Activated T-helper 17 cell treated with anti-CD3 and anti-CD28 coated beads, Interleukin-2, amount 50 U/mL, for 72 hours (primary cell): ENCODE measurements at regions not wholly inside any gene's neighbourhood (a gene's known extent, or its start where the extent isn't known, plus 50 kb on each side); places are given as distances from the start of the nearest gene placed in this dataset.

Experiments used
- ATAC-seq: fragments of 150-1000 bp; cut with Tn5 transposase; replicated peaks from 2 replicates; pipeline ENCODE4 v1.10.0; 2021; ENCODE audit warnings: mild to moderate bottlenecking, moderate library complexity
- H3K27ac Mint-ChIP-seq: one replicate; pipeline ENCODE4 v1.8.0; 2022; ENCODE audit warnings: mixed read lengths
- H3K27me3 Mint-ChIP-seq: one replicate; pipeline ENCODE4 v1.8.0; 2022; ENCODE audit warnings: mixed read lengths
- H3K36me3 Mint-ChIP-seq: one replicate; pipeline ENCODE4 v1.8.0; 2022; ENCODE audit warnings: low read depth, mild to moderate bottlenecking, mixed read lengths
- H3K4me1 Mint-ChIP-seq: one replicate; pipeline ENCODE4 v1.8.0; 2022; ENCODE audit warnings: mixed read lengths
- H3K4me3 Mint-ChIP-seq: one replicate; pipeline ENCODE4 v1.8.0; 2022; ENCODE audit warnings: mild to moderate bottlenecking, mixed read lengths
- H3K9me3 Mint-ChIP-seq: one replicate; pipeline ENCODE4 v1.8.0; 2022; ENCODE audit warnings: mixed read lengths

DNA sequence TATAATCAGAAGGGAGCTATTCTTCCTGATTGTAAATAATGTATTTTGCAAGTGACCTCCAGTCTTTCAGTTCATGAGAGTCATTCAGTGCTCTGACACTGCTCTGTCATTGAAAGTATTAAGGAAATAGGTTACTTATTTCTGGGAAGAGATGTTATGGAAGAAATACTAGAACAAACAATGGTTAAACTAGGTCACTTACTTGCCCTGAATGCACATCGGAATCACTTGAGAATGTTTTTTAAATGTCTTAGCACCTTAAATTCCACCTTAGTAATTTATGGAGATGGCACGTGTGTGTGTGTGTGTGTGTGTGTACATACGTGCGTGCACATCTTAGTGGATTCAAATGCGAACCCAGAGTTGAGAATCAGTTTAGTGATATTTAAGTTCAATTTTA is 126.6 kb upstream of the KCNH7 start:
- no peak for ATAC-seq
- Mint-ChIP-seq H3K9me3 (peaks cover 16% of the 10 kb centered on the region), H3K27ac (no peak overlapping the region), H3K27me3 (no peaks in the 10 kb centered on the region), H3K4me1 (no peaks in the 10 kb centered on the region), H3K36me3 (no peaks in the 10 kb centered on the region), H3K4me3 (no peak overlapping the region)

DNA sequence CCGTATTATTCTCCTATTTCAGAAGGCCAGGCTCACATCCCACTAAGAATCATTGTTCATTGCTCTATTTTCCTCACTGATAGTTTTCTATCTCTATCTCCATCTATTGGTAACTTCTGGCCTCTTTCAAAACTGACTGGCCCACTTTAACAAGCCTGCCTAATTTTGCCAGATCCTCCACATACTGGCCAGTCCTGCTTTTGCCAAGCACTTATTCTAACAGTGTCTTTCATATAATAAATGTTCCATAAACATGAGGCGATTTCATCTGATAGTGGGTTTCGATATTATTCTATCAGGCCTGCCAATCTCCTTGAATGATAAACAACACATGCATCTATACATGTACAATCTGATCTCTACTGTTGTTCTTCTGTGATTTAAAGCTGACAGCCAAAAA is 125.9 kb upstream of the KCNH7 start:
- Mint-ChIP-seq H3K27ac (no peak overlapping the region), H3K27me3 (no peaks in the 10 kb centered on the region), H3K4me3 (no peak overlapping the region), H3K9me3 (peaks cover 20% of the 10 kb centered on the region), H3K36me3 (no peaks in the 10 kb centered on the region), H3K4me1 (no peaks in the 10 kb centered on the region)
- ATAC-seq = no peak

DNA sequence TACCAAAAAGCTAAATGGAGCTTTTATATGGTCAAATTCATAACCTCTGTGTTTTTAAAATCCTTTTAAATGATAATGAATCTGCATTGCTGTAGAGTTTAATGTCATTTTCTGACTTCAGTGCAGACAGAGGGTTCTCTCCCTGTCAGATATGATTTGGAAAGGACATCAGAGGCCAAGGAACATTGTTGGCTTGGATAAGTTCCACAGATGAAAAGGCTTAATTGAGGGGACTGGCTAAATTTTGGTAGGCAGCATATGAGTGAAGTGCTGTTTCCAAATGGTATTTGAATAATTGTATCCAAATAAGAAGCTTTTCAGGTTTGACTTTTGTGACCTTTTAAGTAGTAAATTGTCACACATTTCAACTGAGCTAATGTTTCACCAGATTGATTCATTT is 124.6 kb upstream of the KCNH7 start:
- H3K4me3 Mint-ChIP-seq = no peak overlapping the region
- no peaks in the 10 kb centered on the region for H3K27me3 Mint-ChIP-seq
- no peaks in the 10 kb centered on the region for H3K36me3 Mint-ChIP-seq
- no peak for ATAC-seq
- H3K9me3 Mint-ChIP-seq = peaks cover 24% of the 10 kb centered on the region
- H3K4me1 Mint-ChIP-seq = no peaks in the 10 kb centered on the region
- H3K27ac Mint-ChIP-seq = no peak overlapping the region

DNA sequence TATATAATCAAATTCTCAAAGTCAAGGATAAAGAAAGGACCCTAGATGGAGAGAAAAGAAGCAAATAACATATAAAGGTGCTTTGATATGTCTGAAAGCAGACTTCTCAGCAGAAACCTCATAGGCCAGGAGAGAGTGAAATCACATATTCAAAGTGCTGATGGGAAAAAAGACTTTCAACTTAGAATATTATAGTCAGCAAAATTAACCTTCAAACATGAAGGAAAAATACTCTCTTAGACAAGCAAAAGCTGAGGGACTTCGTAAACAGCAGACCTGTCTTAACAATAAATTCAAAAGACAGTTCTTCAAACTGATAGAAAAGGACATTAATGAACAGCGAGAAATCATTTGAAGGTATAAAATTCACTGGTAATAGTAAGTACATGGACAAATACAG is 107.2 kb upstream of the KCNH7 start:
- Mint-ChIP-seq H3K4me1 (no peaks in the 10 kb centered on the region), H3K27me3 (no peaks in the 10 kb centered on the region), H3K36me3 (no peaks in the 10 kb centered on the region), H3K9me3 (peaks cover 5% of the 10 kb centered on the region), H3K4me3 (no peak overlapping the region), H3K27ac (no peak overlapping the region)
- no peak for ATAC-seq

DNA sequence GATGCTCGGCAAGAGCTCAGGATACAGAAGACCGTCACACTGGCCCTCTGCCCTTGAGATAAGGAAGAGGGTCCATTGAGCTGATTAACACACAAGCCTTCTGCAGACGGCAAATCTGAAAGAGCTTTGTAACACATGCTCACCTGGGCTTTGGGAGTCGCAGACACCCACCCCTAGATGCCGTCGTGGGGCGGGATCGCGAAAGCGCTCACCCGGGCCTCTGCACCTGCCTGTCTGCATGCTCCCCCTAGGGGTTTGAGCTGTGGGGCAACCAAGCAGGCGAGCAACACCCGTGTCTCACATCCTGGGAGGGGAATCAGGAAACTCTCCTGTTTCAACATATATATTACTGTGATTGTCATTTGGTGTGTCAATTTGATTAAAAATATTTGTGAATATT is 99.8 kb upstream of the KCNH7 start:
- Mint-ChIP-seq H3K27ac (no peak overlapping the region), H3K36me3 (no peaks in the 10 kb centered on the region), H3K9me3 (peaks cover 8% of the 10 kb centered on the region), H3K27me3 (no peaks in the 10 kb centered on the region), H3K4me3 (no peak overlapping the region), H3K4me1 (no peaks in the 10 kb centered on the region)
- no peak for ATAC-seq

DNA sequence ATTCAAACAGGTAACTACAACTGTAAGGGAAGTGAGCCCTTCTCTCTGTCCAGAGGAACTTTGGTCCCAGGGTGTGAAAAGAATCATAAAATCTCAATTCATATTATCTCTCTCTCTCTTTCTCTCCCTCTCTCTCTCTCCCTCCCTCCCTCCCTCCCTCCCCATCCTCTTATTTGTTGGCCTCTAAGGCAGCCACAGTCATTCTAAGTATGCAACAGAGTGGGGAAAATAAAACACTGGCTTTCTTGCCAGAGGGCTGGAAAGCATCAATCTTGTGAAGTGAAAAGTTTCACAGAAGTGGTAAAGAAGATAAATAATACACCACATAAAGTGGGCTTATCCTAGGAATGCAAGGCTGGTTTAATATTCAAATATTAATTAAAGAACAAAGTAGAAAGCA is 95.6 kb upstream of the KCNH7 start:
- no peak for ATAC-seq
- no peak overlapping the region for H3K27ac Mint-ChIP-seq
- H3K27me3 Mint-ChIP-seq = no peaks in the 10 kb centered on the region
- H3K4me1 Mint-ChIP-seq = no peaks in the 10 kb centered on the region
- H3K36me3 Mint-ChIP-seq = no peaks in the 10 kb centered on the region
- H3K9me3 Mint-ChIP-seq = no peaks in the 10 kb centered on the region
- H3K4me3 Mint-ChIP-seq = no peak overlapping the region

DNA sequence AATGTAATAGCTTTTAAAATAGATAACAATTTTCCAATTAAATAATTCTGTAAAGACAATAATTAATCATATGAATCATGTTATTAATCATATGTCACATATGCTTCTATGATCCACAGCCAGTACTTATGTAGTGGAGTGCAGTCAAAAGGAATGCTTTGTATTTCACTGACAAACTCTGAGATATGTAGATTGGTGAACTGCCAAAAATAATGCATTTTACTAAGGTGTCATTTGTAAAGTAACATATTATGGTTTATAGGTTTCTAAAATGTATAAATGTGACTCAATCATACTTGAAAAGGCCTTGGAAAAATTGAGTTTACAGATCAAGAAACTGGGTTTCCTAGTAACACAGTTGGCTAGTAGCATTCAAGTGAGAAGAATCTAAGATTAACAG is 93.8 kb upstream of the KCNH7 start:
- Mint-ChIP-seq H3K27ac (no peak overlapping the region), H3K4me3 (no peak overlapping the region), H3K27me3 (no peaks in the 10 kb centered on the region), H3K4me1 (no peaks in the 10 kb centered on the region), H3K36me3 (no peaks in the 10 kb centered on the region), H3K9me3 (no peaks in the 10 kb centered on the region)
- ATAC-seq = no peak

DNA sequence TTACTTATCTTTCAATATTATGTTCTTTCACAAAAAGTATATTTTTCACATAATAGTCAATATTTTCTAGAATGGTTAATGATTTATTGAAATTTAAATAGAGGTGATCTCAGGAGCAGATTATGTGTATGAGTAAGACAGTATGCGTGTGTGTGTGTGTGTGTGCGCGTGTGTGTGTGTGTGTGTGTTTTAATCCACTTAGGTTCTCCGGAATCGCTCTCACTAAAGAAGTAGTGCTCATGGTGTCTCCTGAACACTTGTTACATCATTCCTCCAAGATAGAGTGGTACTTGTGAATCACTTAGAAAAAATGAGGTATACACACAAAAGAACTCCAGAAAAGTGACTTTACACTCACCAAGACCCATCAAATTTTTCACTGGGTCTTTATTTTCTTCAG is 91.0 kb upstream of the KCNH7 start:
- H3K9me3 Mint-ChIP-seq = no peaks in the 10 kb centered on the region
- no peak for ATAC-seq
- H3K4me1 Mint-ChIP-seq = no peaks in the 10 kb centered on the region
- no peaks in the 10 kb centered on the region for H3K36me3 Mint-ChIP-seq
- no peak overlapping the region for H3K27ac Mint-ChIP-seq
- no peaks in the 10 kb centered on the region for H3K27me3 Mint-ChIP-seq
- no peak overlapping the region for H3K4me3 Mint-ChIP-seq

DNA sequence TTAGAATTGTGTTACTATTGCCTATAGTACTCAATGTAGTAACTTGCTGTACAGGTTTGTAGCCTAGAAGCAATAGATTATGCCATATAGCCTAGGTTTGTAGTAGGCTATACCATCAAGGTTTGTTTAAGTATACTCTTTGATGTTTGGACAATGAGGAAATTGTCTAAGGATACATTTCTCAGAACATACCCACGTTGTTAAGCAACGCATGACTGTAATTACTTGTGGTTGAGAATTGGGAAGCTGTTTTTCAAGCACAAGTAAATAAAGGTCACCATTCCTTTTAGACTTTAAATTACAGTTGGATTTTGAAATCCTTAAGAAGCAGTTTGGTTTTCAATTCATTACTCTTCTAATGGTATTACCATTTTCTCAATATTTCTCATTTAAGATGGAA is 89.8 kb upstream of the KCNH7 start:
- no peaks in the 10 kb centered on the region for H3K36me3 Mint-ChIP-seq
- no peak overlapping the region for H3K4me3 Mint-ChIP-seq
- H3K27ac Mint-ChIP-seq = no peak overlapping the region
- H3K9me3 Mint-ChIP-seq = no peaks in the 10 kb centered on the region
- no peak for ATAC-seq
- no peaks in the 10 kb centered on the region for H3K27me3 Mint-ChIP-seq
- H3K4me1 Mint-ChIP-seq = no peaks in the 10 kb centered on the region

DNA sequence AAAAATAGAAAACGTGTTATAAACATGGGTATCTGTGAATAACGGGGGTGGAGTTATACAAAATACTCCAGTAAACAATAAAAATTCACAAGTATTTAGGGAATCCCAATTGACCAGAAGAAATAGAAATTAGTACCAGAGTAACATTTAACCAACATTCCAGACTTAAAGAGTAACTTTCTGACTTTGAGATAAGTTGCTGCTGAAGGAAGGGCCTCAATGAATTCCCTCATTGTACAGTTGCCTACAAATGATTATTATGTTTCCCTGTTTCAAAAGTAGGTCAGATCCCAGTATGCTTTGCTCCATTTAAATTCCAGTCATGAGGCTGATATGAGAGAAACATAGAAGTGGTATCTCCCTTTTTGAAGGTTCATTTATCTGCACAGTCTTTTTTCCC is 88.3 kb upstream of the KCNH7 start:
- Mint-ChIP-seq H3K36me3 (no peaks in the 10 kb centered on the region), H3K9me3 (no peaks in the 10 kb centered on the region), H3K4me3 (no peak overlapping the region), H3K27ac (no peak overlapping the region), H3K4me1 (no peaks in the 10 kb centered on the region), H3K27me3 (no peaks in the 10 kb centered on the region)
- no peak for ATAC-seq

DNA sequence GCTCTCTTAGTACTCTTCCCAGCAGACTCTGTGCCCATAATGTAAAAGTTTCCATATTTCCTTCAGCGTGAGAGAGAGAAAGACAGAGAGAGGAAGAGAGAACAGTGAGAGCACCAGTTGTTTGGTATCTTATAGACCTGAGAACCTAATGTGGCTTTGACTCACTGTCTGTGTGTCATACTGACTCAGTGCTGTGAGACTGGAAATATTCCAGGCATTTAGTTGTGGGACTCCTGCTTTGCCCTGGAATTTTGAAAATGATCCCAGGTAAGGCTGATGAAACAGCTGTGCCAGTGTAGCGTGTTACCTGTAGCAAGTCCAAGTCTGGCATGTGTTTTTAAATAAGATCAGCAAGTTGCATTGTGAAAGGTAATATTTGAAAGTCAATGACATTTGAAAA is 87.9 kb upstream of the KCNH7 start:
- Mint-ChIP-seq H3K27ac (no peak overlapping the region), H3K36me3 (no peaks in the 10 kb centered on the region), H3K4me1 (no peaks in the 10 kb centered on the region), H3K9me3 (no peaks in the 10 kb centered on the region), H3K27me3 (no peaks in the 10 kb centered on the region), H3K4me3 (no peak overlapping the region)
- ATAC-seq = no peak

DNA sequence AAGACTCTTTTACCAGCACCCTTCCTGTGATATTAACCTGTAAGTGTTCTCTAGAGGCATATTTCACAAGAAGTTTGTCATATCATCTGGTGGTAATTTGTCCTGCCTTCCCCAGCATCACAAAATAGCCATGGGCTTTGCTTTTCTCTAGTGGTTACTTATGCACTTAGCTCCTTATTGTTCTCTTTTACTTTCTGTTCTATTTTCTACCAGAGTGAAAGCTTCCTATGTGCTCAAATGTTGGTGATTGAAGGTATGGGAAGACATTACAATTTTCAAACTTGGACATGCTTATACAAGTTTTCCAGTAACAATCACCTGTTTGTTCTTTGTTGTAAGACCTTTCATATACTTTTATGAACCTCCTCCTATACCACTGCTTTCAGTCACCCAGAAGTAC is 87.0 kb upstream of the KCNH7 start:
- Mint-ChIP-seq H3K36me3 (no peaks in the 10 kb centered on the region), H3K4me1 (no peaks in the 10 kb centered on the region)
- no peak for ATAC-seq

DNA sequence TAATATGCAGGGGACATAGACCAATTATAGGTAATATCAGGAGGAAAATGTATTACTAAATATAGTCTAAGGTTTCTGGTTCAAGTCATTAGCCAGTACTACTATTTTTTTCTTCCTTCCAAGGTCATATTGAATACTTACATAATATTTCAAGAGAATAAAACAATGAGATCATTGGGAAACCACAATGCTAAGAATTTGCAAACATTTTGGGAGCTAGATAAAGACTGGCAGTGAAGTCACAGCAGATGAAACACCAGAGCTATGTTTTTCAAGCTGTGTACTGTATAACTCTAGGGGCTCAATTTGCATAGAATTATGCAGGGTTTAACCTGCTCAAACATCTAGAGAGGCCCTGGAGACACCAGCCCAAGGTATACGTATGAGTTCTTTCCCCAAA is 80.5 kb upstream of the KCNH7 start:
- H3K27me3 Mint-ChIP-seq = no peaks in the 10 kb centered on the region
- H3K4me3 Mint-ChIP-seq = no peak overlapping the region
- peaks cover 4% of the 10 kb centered on the region for H3K9me3 Mint-ChIP-seq
- H3K27ac Mint-ChIP-seq = no peak overlapping the region
- H3K36me3 Mint-ChIP-seq = no peaks in the 10 kb centered on the region
- ATAC-seq = no peak
- no peaks in the 10 kb centered on the region for H3K4me1 Mint-ChIP-seq

More for the DNA sequence above, 87.0 kb upstream of the KCNH7 start:
- Mint-ChIP-seq H3K27me3 (no peaks in the 10 kb centered on the region), H3K4me3 (no peak overlapping the region), H3K9me3 (no peaks in the 10 kb centered on the region), H3K27ac (no peak overlapping the region)

DNA sequence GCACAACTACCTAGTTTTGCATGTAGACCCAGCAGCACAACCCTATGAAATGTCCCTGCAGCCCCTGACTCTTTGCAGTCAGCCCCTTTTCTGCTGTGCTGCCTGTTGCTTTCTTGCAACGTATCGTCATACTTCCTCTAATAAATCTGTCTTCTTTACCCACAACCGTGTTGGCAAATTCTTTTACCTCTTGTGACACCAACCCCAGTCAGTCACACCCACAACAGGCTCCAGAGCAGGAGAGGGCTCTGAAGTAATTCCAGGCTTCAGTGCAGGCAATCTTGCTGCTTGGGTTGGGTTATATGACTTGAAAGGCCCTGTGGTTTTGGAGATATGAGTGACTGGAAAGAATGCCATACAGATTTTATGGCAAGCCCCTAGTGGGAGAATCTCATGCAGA is 79.1 kb upstream of the KCNH7 start:
- Mint-ChIP-seq H3K4me1 (no peaks in the 10 kb centered on the region), H3K27ac (no peak overlapping the region), H3K27me3 (no peaks in the 10 kb centered on the region), H3K36me3 (no peaks in the 10 kb centered on the region), H3K9me3 (peaks cover 4% of the 10 kb centered on the region), H3K4me3 (no peak overlapping the region)
- no peak for ATAC-seq

DNA sequence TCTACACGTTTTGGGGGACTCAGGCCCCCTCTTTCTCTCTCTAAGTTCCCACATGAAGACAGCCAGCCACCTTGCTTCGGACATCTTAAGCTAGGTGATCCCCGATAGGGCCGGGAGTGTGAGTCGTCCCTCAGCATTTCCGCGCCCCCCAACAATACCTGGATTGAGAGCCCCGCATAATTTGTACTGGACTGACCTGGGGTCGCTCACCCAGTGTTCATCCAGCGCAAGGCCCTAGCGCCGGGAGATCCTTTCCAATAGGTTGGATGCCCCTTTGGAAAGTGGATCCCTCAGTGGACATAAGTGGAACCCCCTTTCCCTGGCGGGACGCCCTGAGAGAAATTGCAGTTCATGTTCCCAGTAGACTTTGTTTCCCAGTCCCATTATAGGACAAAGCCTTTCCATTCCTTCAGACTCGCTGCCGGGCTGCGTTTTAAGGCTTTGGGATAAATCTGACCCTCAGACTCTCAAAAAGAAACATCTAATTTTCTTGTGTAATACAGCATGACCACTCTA is 77.8 kb upstream of the KCNH7 start:
- no peaks in the 10 kb centered on the region for H3K36me3 Mint-ChIP-seq
- H3K4me3 Mint-ChIP-seq = no peak overlapping the region
- H3K9me3 Mint-ChIP-seq = peaks cover 4% of the 10 kb centered on the region
- H3K27ac Mint-ChIP-seq = no peak overlapping the region
- no peaks in the 10 kb centered on the region for H3K27me3 Mint-ChIP-seq
- no peaks in the 10 kb centered on the region for H3K4me1 Mint-ChIP-seq
- ATAC-seq = no peak

DNA sequence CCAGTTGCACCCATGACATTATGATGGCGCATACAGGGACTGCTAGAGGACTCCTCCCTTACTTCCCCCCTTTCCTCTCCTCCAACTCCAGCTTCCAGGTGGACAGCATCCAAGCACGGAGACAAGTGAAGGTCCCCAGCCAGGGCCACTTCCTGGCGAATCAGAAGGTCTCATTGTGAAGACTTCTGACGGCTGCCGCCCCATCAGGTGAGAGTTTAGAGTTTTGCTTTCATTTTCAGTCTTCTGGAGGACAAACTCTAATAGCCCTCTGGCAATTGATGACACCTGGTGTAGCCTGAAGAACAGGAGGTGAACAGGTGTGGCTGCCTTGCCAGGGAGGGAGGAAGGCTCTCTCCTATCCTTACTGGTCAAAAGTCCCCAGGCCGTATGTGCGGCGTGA is 77.3 kb upstream of the KCNH7 start:
- no peak overlapping the region for H3K4me3 Mint-ChIP-seq

More for the DNA sequence above, 77.3 kb upstream of the KCNH7 start:
- no peaks in the 10 kb centered on the region for H3K27me3 Mint-ChIP-seq
- H3K4me1 Mint-ChIP-seq = no peaks in the 10 kb centered on the region
- H3K27ac Mint-ChIP-seq = no peak overlapping the region
- no peak for ATAC-seq
- peaks cover 4% of the 10 kb centered on the region for H3K9me3 Mint-ChIP-seq
- no peaks in the 10 kb centered on the region for H3K36me3 Mint-ChIP-seq
